ENCODE measurements at regions not wholly inside any gene's neighbourhood (a gene's known extent, or its start where the extent isn't known, plus 50 kb on each side); places are given as distances from the start of the nearest gene placed in this dataset.

GRCh38 chr6:163720460-163721235, 306.1 kb downstream of the QKI start:
- Histone ChIP-seq H3K4me3 (ENCODE audit: low read length) (no peak overlapping the region), H3K27ac (ENCODE audit: low read length) (no peak overlapping the region), H3K9me3 (ENCODE audit: control insufficient read depth, low read depth, low read length) (no peaks in the 10 kb centered on the region), H3K27me3 (ENCODE audit: control insufficient read depth, insufficient read depth, low read length) (no peaks in the 10 kb centered on the region), H3K36me3 (ENCODE audit: control insufficient read depth, insufficient read depth, low read length) (no peaks in the 10 kb centered on the region), H3K4me1 (ENCODE audit: control insufficient read depth, insufficient read depth, low read length) (no peaks in the 10 kb centered on the region)
- no peak for DNase-seq
- 75% methylated on average over 2 of the region's 4 CpGs for WGBS (ENCODE audit: insufficient coverage, low lambda C conversion rate)

- WGBS (ENCODE audit: insufficient coverage, low lambda C conversion rate): no CpG with 5 or more reads among the region's 5 CpGs
- DNase-seq: no peak
- no peak overlapping the region for H3K4me3 ChIP-seq (ENCODE audit: low read length)
- H3K27me3 ChIP-seq (ENCODE audit: control insufficient read depth, insufficient read depth, low read length): no peaks in the 10 kb centered on the region
- no peaks in the 10 kb centered on the region for H3K36me3 ChIP-seq (ENCODE audit: control insufficient read depth, insufficient read depth, low read length)
- no peak overlapping the region for H3K27ac ChIP-seq (ENCODE audit: low read length)
- H3K9me3 ChIP-seq (ENCODE audit: control insufficient read depth, low read depth, low read length): no peaks in the 10 kb centered on the region
- no peaks in the 10 kb centered on the region for H3K4me1 ChIP-seq (ENCODE audit: control insufficient read depth, insufficient read depth, low read length)
Observed at GRCh38 chr6:163720005-163720404, 305.5 kb downstream of the QKI start.

- WGBS (ENCODE audit: insufficient coverage, low lambda C conversion rate): 100% methylated on average over 2 of the region's 20 CpGs
- H3K4me3 ChIP-seq (ENCODE audit: low read length): no peak overlapping the region
- no peak overlapping the region for H3K27ac ChIP-seq (ENCODE audit: low read length)
- no peaks in the 10 kb centered on the region for H3K36me3 ChIP-seq (ENCODE audit: control insufficient read depth, insufficient read depth, low read length)
- H3K9me3 ChIP-seq (ENCODE audit: control insufficient read depth, low read depth, low read length): no peaks in the 10 kb centered on the region
- H3K27me3 ChIP-seq (ENCODE audit: control insufficient read depth, insufficient read depth, low read length): no peaks in the 10 kb centered on the region
- DNase-seq: no peak
- no peaks in the 10 kb centered on the region for H3K4me1 ChIP-seq (ENCODE audit: control insufficient read depth, insufficient read depth, low read length)
Observed at GRCh38 chr6:163719028-163719742, 304.7 kb downstream of the QKI start.

GRCh38 chr6:163718537-163718936, 304.0 kb downstream of the QKI start:
- no peaks in the 10 kb centered on the region for H3K4me1 ChIP-seq (ENCODE audit: control insufficient read depth, insufficient read depth, low read length)
- no CpG with 5 or more reads among the region's 2 CpGs for WGBS (ENCODE audit: insufficient coverage, low lambda C conversion rate)
- no peaks in the 10 kb centered on the region for H3K36me3 ChIP-seq (ENCODE audit: control insufficient read depth, insufficient read depth, low read length)
- no peaks in the 10 kb centered on the region for H3K9me3 ChIP-seq (ENCODE audit: control insufficient read depth, low read depth, low read length)
- H3K27me3 ChIP-seq (ENCODE audit: control insufficient read depth, insufficient read depth, low read length): no peaks in the 10 kb centered on the region
- H3K4me3 ChIP-seq (ENCODE audit: low read length): no peak overlapping the region
- H3K27ac ChIP-seq (ENCODE audit: low read length): no peak overlapping the region
- DNase-seq: no peak

- H3K27me3 ChIP-seq (ENCODE audit: control insufficient read depth, insufficient read depth, low read length): no peaks in the 10 kb centered on the region
Observed at GRCh38 chr6:163717106-163717764, 302.7 kb downstream of the QKI start.

GRCh38 chr6:163716690-163717089, 302.2 kb downstream of the QKI start:
- Histone ChIP-seq H3K27me3 (ENCODE audit: control insufficient read depth, insufficient read depth, low read length) (no peaks in the 10 kb centered on the region), H3K36me3 (ENCODE audit: control insufficient read depth, insufficient read depth, low read length) (no peaks in the 10 kb centered on the region), H3K9me3 (ENCODE audit: control insufficient read depth, low read depth, low read length) (no peaks in the 10 kb centered on the region), H3K4me3 (ENCODE audit: low read length) (no peak overlapping the region), H3K27ac (ENCODE audit: low read length) (no peak overlapping the region), H3K4me1 (ENCODE audit: control insufficient read depth, insufficient read depth, low read length) (no peaks in the 10 kb centered on the region)
- WGBS (ENCODE audit: insufficient coverage, low lambda C conversion rate): no CpG with 5 or more reads among the region's 6 CpGs
- DNase-seq: no peak

More at GRCh38 chr6:163717106-163717764, 302.7 kb downstream of the QKI start:
- 83% methylated on average over 5 of the region's 9 CpGs for WGBS (ENCODE audit: insufficient coverage, low lambda C conversion rate)
- Histone ChIP-seq H3K4me3 (ENCODE audit: low read length) (no peak overlapping the region), H3K9me3 (ENCODE audit: control insufficient read depth, low read depth, low read length) (no peaks in the 10 kb centered on the region), H3K27ac (ENCODE audit: low read length) (no peak overlapping the region), H3K4me1 (ENCODE audit: control insufficient read depth, insufficient read depth, low read length) (no peaks in the 10 kb centered on the region), H3K36me3 (ENCODE audit: control insufficient read depth, insufficient read depth, low read length) (no peaks in the 10 kb centered on the region)
- no peak for DNase-seq

- Histone ChIP-seq H3K4me1 (ENCODE audit: control insufficient read depth, insufficient read depth, low read length) (no peaks in the 10 kb centered on the region), H3K36me3 (ENCODE audit: control insufficient read depth, insufficient read depth, low read length) (no peaks in the 10 kb centered on the region), H3K27me3 (ENCODE audit: control insufficient read depth, insufficient read depth, low read length) (no peaks in the 10 kb centered on the region), H3K27ac (ENCODE audit: low read length) (no peak overlapping the region), H3K4me3 (ENCODE audit: low read length) (no peak overlapping the region), H3K9me3 (ENCODE audit: control insufficient read depth, low read depth, low read length) (no peaks in the 10 kb centered on the region)
- no peak for DNase-seq
- WGBS (ENCODE audit: insufficient coverage, low lambda C conversion rate): no CpG with 5 or more reads among the region's 7 CpGs
Observed at GRCh38 chr6:163715846-163716245, 301.3 kb downstream of the QKI start.

- no peak for DNase-seq
- WGBS (ENCODE audit: insufficient coverage, low lambda C conversion rate): 100% methylated on average over 1 of the region's 10 CpGs
- no peaks in the 10 kb centered on the region for H3K9me3 ChIP-seq (ENCODE audit: control insufficient read depth, low read depth, low read length)
Observed at GRCh38 chr6:163714179-163714578, 299.7 kb downstream of the QKI start.

GRCh38 chr6:163712981-163713380, 298.5 kb downstream of the QKI start:
- no CpG with 5 or more reads among the region's 8 CpGs for WGBS (ENCODE audit: insufficient coverage, low lambda C conversion rate)
- no peak overlapping the region for H3K27ac ChIP-seq (ENCODE audit: low read length)
- H3K9me3 ChIP-seq (ENCODE audit: control insufficient read depth, low read depth, low read length): no peaks in the 10 kb centered on the region
- no peaks in the 10 kb centered on the region for H3K36me3 ChIP-seq (ENCODE audit: control insufficient read depth, insufficient read depth, low read length)
- DNase-seq: no peak
- no peak overlapping the region for H3K4me3 ChIP-seq (ENCODE audit: low read length)
- no peaks in the 10 kb centered on the region for H3K27me3 ChIP-seq (ENCODE audit: control insufficient read depth, insufficient read depth, low read length)
- H3K4me1 ChIP-seq (ENCODE audit: control insufficient read depth, insufficient read depth, low read length): no peaks in the 10 kb centered on the region

More at GRCh38 chr6:163714179-163714578, 299.7 kb downstream of the QKI start:
- H3K36me3 ChIP-seq (ENCODE audit: control insufficient read depth, insufficient read depth, low read length): no peaks in the 10 kb centered on the region
- no peaks in the 10 kb centered on the region for H3K27me3 ChIP-seq (ENCODE audit: control insufficient read depth, insufficient read depth, low read length)
- H3K4me1 ChIP-seq (ENCODE audit: control insufficient read depth, insufficient read depth, low read length): no peaks in the 10 kb centered on the region
- H3K4me3 ChIP-seq (ENCODE audit: low read length): no peak overlapping the region
- H3K27ac ChIP-seq (ENCODE audit: low read length): no peak overlapping the region

GRCh38 chr6:163712566-163712961, 298.0 kb downstream of the QKI start:
- 90% methylated on average over 2 of the region's 8 CpGs for WGBS (ENCODE audit: insufficient coverage, low lambda C conversion rate)

More at GRCh38 chr6:163712566-163712961, 298.0 kb downstream of the QKI start:
- H3K4me3 ChIP-seq (ENCODE audit: low read length): no peak overlapping the region
- no peak overlapping the region for H3K27ac ChIP-seq (ENCODE audit: low read length)
- H3K36me3 ChIP-seq (ENCODE audit: control insufficient read depth, insufficient read depth, low read length): no peaks in the 10 kb centered on the region
- DNase-seq: no peak
- H3K9me3 ChIP-seq (ENCODE audit: control insufficient read depth, low read depth, low read length): no peaks in the 10 kb centered on the region
- no peaks in the 10 kb centered on the region for H3K27me3 ChIP-seq (ENCODE audit: control insufficient read depth, insufficient read depth, low read length)
- no peaks in the 10 kb centered on the region for H3K4me1 ChIP-seq (ENCODE audit: control insufficient read depth, insufficient read depth, low read length)
